GM21619 (cell line): ENCODE measurements at regions not wholly inside any gene's neighbourhood (a gene's known extent, or its start where the extent isn't known, plus 50 kb on each side); places are given as distances from the start of the nearest gene placed in this dataset.
"Not testable (repeated sequence)": the region's sequence is repeated elsewhere in the genome, so short reads cannot be mapped to it uniquely, and the experiment has no call there.

ENCODE experiments used
- ATAC-seq: cut with Tn5 transposase; IDR thresholded peaks from one replicate; pipeline ENCODE4 v1.9.1; 2021; ENCODE audit not compliant: unreplicated experiment

DNA sequence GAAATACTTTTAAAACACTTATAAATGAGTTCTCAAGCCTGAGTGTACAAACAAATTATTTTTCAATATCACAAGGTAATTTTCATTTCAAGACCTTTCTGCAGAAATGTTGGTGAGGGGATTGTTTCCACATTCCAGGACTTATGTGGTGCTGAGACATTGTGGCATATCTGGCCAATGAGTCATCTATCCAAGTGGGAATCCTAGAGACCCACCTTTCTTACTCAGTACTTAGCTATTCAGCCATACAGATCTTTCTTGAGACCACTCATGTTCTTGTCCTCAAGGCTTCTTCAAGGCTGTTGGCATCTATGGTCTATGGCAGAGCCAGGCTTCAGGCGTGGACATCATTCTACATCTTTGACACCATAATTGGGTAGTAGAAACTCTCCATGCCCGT, 225.4 kb downstream of the DKK1 start:
- no peak for ATAC-seq

DNA sequence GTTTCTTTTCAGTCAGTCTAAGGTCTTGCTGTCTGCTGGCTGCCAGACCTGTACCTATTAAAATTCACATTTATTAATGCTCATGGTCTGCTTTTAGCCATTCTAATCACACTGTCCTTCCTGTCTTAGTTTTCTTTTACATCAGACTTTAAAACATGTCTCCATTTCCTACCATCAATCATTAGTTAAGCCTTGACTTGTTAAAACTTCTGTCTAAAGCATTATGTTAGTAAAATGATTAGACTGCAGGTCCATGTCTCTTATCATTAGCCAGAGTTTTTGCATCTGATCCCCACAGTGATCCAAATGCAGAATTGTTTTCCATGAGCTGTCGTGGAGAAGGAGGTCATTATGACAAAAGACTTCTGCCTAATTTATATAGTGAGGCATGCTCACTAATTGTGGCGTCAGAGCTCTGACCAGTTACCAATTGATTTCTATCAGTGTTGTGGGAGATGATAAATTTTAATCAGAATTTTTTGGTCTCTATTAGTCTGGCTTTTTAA, 226.5 kb downstream of the DKK1 start:
- no peak for ATAC-seq

DNA sequence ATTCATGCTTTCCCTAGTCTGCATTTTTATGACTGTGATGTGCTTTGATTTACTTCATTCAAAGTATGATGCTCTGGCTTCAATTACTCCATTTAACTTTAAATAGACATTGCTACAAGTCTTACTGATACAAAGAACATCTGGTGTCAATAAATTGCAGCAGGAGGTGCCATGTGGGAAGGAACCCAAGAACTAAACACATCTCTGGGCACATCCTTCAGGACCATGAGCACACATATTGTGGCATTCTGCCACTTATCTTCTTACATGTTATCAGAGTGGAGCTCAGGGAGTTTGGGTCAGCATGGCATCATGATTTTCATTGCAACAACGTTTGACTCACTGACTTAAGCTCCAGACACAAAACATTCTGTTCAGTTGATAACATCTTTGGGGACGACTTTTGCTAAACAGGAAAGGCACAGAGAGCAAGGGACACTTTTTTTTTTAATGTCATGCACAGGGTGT, 227.0 kb downstream of the DKK1 start:
- no peak for ATAC-seq

DNA sequence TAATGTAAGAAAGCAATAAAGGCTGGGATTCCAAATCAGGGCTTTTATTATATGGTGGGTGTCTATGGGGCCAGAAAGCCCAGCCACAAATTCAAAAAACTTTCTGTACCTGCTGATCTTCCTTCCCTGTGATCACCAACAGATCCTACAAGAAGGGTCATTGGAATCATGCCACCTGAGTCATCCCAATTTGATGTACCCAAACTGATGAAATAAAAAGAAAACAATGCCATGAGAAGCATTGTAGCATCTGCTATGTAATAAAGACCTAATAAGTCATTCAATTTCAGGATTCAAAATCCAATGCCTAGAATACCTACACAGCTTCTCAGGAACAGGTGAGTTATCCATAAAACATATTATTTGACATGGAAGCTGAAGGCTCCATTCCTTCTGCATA, 228.8 kb downstream of the DKK1 start:
- no peak for ATAC-seq

DNA sequence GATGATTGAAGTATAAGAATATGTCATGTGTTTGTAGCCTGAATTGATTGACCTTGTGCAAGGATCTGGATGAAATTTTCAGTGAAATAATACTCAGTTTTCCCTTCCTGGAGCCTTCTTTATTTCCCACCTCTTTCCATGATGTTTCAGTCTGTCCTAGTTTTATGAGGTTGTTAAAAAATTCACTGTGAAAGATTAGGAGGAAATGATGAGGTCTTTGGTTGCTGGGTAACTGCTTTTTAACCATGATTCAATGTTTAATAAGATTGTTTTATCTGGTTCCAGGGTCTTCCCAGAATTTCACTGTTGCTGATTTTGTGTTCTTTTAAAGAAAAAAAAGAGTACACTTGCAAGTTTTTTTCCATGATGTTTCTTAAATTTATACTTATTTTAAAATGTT, 221.5 kb downstream of the MBL2 start:
- no peak for ATAC-seq

DNA sequence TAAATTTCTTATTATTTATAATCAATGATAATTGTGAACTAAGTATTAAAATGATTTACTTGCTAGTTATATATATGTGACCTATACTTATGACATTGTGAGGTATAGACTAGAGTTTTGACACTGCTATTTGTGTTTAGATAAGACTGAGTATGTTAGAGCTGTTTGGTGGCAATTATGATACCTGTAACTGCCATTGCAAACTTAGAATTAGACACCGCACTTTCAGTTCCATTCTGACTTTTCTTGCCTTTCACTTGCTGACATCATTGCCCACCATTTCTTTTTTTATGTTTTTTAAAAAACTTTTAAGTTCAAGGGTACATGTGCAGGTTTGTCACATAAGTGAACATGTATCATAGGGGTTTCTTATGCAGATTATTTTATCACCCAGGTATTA, 214.5 kb downstream of the MBL2 start:
- peak; percentile 78 for ATAC-seq

DNA sequence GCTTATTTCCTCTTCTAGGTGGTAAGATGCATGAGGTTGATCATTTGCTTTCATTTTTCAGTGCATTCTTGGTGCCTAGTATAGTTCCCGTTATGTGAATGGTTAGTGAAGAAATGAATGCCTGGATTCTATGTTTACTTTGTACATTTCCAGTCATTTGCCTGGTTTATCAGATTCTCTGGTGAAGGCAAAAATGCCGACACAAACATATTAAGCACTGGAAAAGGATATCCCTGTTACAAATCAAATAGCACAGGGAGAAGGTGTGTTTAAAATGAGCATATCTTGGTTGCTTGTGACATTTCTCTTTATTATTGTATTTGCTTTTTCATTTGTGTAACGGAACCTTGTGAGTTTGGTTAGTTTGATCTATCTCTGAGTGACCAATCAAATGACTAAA, 211.3 kb downstream of the MBL2 start:
- ATAC-seq: no peak

DNA sequence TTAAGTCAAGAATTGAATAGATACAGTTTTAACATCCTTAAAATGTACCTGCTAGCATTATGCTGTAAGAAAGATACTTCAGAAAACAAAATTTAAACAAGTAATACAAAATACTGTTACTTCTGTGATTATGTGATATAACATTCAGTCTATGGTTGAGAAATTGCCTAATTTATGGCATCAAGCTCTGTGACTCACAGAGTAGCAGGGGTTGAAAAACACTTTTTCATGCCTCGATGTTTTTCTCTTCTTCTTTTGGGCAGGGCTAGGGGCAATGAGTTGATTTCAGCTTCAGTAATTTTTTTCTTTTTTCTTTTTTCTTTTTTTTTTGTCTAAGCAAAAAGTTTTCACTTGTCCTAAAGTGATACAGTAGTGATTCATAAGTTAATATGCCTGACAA, 209.2 kb downstream of the MBL2 start:
- no peak for ATAC-seq

DNA sequence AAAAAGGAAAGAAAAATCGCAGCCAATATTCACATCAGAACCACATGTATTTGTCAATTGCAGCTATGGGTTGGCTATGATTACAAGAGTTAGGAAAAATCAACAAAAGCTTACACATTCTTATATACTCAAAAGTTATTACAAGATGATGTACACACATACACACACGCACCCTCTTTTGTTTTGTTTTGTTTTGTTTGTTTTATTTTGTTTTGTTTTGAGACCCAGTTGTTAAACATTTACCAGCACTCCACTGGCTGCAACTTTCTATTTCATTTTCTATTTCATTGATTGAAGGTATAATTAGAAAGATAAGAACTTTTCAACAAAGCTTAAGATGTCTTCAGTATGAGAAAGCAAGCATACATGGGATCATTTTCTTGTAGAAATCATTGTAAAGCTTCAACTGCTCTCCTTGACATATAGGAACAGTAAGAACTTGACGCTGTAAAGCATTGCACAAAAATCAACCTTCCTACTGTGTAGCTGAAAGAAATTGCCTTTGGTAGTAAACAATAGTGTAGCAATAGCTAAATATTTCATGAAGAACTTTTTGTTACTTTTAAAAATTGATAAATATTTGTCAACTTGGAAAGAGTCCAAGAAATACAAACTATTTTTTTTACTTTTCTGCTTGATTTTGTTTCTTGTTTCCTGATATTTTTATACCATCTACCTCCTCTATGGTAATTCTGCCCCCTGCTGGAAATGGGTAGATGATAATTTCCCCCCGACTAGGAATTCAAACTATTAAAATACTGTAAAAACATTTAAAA, 205.9 kb downstream of the MBL2 start:
- ATAC-seq: no peak

DNA sequence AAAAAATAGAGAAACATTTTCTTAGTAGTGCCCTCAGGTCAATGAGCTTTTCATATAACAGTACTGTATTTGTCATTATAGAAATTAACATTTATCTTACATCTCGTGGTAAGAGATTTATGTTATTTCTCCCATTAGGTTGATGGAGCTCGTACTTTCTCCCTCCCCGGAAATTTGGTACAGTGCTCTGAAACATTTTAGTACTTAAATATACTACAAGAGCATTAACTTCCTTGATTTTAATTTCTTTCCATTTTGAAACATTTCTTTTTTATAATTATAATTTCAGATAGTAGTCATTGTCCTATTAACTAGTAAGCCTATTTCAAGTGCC, 205.4 kb downstream of the MBL2 start:
- no peak for ATAC-seq

DNA sequence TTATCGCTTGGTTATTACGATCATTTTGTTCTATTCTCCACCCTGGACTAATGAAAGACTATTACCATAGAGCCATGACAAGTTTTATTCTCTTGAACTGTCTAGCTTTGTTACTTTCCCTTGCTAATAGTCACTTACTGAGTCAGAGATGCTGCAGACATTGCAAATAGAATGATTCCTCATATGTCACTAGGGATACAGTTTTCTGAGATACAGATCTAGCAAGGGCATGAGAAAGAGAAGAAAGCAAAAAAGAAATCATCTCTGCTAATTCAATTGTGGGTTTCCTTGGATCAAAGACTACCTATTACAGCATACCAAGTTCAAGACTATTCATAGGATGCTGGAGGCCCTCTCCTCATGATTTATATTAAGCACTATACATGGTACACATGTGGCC, 204.3 kb downstream of the MBL2 start:
- no peak for ATAC-seq

DNA sequence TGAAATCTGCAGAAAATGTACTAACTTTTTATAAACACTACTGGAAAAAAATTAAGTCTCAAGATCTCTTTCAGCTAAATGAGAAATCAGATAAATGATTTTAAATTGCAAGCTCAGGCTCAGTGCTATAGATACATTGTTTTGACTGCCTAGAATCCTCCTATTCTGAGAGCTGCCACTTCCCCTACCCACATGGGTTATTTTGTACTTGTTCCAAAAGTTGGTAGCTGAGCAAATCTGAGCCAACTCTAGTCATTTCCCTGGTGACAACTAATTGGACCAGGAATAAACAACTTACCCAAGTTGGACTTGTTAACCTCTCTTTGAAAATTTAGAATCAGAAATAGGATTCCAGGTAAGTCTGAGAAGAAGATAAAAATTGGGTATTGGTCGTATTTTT, 202.1 kb downstream of the MBL2 start:
- ATAC-seq: no peak

DNA sequence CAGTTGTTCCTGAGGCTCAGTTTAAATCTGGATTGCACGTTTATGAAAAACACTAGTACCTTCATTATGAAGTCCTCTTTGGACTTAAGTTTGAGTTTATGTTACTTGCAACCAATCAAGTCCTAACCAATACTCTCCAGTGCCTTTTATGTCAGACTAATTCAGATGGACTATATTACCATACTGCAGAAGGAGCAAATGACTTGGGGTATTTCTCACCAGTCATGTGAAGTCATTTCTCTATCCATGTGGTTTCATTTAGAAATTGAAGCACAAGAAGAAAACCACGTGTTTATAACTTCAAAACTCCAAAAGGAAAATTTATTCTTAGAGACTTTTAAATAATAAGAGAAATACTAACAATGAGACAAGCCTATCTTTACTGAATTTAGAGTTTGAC, 201.6 kb downstream of the MBL2 start:
- ATAC-seq: no peak

DNA sequence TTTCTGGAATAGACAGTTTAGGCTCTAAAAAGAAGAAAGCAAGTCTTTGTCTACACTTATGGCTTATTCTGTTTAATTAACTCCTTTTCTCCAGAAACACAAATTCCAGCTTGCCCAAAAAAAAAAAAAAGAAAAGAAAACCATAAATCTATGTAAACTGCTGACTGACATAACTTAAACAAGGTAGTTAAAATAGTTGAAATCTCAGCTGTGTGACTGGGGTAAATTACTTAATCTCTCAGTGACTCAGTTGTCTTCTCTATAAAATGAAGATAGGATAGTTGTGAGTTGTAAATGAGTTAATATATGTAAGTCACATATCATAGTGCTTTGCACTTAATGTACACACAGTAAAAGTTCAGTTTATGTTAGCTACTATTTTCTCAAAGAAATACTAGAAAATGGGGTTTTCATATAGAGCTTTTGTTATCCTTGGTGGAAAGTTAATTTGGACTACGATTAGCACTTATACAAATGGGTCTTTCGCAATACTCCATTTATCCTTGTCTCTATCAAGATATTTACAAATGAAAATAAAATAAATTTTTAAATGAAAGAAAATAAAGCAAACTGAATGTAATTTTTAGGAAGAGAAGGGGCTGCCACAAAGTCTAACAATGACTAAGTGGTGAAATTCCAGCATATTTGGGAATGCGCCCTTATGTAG, 200.9 kb downstream of the MBL2 start:
- no peak for ATAC-seq

DNA sequence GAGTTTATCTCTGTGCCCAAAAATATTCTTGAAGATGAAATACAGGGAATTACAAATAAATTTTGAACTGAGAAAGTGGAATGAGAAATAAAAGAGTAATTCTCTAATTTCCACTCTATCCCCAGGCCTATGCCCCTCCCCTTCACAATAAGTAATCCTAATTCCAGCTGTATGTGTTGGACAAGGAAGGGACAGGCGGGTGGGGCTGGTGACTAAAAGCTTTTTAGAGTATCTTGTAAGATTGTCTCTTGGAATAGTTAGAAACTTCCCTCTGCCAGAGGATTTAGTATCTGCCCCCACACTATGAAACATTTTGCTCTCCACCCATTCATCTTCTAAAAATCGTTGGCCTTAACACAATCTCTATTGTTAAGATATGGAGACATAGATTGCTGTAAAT, 199.2 kb downstream of the MBL2 start:
- ATAC-seq: no peak

DNA sequence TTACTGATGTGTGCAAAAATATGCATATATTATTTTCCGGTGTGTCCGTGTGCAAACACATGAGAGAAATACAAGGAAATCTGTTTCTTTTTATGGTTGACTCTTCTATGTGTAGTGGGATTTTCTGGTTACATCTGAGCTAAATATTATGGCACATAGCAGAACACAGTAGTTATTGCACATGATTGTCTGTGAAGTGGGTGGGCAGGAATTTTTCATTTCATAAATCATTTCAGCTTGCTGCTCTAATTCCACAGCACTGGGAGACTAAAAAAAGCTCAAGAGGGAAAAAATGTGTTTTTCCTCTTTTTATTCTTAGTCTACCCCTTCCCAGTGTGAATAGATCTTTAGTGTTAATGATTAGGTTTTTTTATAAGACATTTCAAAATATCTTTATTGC, 197.9 kb downstream of the MBL2 start:
- ATAC-seq: no peak

DNA sequence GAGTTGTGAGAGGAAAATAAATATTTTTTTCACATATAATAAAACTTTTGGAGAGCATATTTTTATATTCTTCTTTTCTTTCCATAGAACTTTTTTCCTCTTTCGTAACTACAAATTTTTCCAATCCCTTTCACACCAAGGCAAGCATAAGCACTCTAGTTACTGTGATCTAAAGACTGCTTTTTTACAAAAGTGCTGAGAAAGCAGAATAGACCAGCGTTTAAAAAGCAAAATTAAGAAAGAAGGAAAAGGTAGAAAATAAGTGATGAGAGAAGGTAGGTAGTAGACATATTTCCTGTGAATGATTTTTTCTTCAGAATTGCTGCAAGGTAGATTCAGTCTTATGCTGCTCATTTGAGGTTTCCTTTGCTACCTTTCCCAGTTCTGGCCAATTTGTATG, 195.5 kb downstream of the MBL2 start:
- ATAC-seq: no peak

DNA sequence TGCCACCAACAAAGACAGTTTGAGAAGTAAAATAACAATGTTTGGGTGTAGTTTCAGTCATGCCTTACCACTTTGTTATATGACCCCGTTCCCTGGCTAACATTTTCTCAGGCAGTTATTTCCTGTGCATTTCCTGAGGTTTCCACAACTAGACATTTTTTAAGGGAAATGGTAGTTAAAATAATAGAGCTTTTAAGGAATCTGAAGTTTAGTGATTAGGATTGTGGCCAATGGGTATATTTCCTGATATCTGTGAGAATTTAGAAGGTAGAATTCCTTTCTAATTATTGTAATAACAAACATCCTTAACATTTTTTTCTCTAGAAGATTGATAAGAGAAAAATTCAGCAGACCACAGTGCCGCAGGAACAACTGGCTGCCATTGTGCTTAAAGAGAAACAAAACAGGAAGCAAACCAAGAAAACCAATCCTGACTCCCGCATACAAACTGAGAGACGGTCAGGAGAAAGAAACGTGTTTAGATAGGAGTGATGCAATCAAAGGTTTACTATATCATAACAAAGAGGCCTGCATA, 193.6 kb downstream of the MBL2 start:
- no peak for ATAC-seq

DNA sequence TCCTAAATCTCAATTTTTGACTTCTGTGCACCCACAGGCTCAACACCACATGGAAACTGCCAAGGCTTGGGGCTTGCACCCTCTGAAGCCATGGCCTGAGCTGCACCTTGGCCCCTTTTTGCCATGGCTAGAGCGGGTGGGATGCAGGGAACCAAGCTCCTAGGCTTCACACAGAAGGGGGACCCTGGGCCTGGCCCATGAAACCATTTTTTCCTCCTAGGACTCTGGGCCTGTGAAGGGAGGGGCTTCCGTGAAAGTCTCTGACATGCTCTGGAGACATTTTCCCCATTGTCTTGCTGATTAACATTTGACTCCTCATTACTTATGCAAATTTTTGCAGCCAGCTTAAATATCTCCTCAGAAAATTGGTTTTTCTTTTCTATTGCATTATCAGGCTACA, 190.9 kb downstream of the MBL2 start:
- not testable (repeated sequence) for ATAC-seq

DNA sequence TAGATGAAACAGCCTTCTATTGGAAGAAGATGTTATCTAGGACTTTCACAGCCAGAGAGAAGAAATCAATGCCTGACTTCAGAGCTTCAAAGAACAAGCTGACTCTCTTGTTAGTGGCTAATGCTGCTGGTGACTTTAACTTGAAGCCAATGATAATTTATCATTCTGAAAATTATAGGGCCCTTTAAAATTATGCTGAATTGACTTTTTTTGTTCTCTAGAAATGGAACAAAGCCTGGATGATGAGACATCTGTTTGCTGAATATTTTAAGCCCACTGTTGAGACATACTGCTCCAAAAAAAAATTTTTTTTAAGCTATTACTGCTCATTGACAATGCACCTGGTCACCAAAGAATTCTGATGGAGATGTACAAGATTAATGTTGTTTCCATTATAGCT, 189.2 kb downstream of the MBL2 start:
- no peak for ATAC-seq

DNA sequence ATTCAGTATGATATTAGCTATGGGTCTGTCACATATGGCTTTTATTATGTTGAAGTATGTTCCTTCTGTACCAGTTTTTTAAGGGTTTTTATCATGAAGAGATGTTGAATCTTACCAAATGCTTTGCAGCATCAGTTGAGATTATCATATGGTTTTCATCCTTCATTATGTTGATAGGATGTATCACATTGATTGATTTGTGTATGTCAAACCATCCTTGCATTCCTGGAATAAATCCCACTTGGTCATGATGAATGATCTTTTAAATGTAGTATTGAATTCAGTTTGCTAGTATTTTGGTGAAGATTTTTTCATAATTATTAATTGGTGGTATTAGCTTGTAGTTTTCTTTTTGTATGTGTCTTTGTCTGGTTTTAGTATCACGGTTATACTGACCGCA, 185.9 kb downstream of the MBL2 start:
- ATAC-seq: no peak

DNA sequence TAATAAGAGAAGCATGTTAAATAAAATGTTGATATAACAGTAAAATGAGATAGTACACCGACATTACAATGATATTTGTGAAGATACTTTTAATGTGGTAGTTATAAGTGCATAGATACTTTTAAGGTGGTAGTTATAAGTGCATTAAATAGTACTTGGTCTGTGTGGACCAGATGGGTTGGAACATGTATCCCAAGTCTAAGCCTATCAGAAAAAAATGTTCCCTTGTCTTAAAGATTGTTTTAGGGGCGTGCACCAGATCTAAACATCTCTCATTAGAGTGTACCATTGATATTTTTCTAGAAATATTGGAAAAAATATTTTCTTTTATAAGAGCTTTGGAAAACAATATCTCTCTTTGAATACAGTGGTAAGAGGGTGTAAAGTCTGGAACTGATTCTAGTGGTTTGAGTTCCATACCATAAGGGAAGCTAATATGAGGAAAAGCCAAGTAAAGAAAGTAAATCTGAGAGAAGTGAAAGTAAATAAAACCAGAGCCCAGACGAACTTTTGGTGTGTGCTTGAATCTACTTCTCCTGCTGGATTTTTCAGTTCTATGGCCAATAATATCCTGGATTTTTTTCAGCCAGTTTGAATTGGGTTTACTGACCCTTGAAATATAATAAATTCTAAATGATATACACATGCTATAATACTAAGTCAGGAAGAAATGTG, 175.3 kb downstream of the MBL2 start:
- no peak for ATAC-seq
